HepG2 (cell line): ENCODE measurements at regions not wholly inside any gene's neighbourhood (a gene's known extent, or its start where the extent isn't known, plus 50 kb on each side); places are given as distances from the start of the nearest gene placed in this dataset.

Experiments used
- ATAC-seq: fragments of 200-7000 bp; cut with Tn5 transposase; 3 replicates; pipeline ENCODE4 v1.9.1; 2020; ENCODE audit warnings: mild to moderate bottlenecking, moderate library complexity
- BruUV-seq: library from RNA; stranded (reverse); fragments of 400-500 nt; replicated peaks from 2 replicates; lab custom pipeline; 2021; lab: Mats Ljungman, UMichigan
- CTCF ChIA-PET: fragments of 300-600 bp; formaldehyde crosslinking; extraction: SDS; loops from one replicate; lab custom pipeline; 2021; ENCODE audit warnings: low total read pairs, inconsistent platforms, low intra/inter-chr PET ratio; lab: Yijun Ruan, JAX
- POLR2A ChIA-PET: fragments of 350-600 bp; sonication (Branson Sonifier 250); formaldehyde crosslinking; loops from one replicate; lab custom pipeline; 2020; ENCODE audit warnings: antibody characterized with exemption, inconsistent platforms; lab: Yijun Ruan, JAX
- DNase-seq: peaks from one replicate; pipeline ENCODE4 v3.0.0-alpha.2; 2015; ENCODE audit warnings: low spot score
- FAIRE-seq: peaks from 3 replicates; lab custom pipeline; 2011; peaks lifted over from hg19 to GRCh38; lab: Jason Lieb, UNC
- H2AFZ ChIP-seq: one replicate; pipeline ENCODE4 v1.6.1; 2011; ENCODE audit warnings: low read length, inconsistent platforms
- H3K27ac ChIP-seq: fragments of 300-600 bp; 3 replicates; pipeline ENCODE4 v1.8.0; 2011; ENCODE audit warnings: mixed run types, mild to moderate bottlenecking, mixed read lengths, low read length, inconsistent platforms; ENCODE audit not compliant: insufficient read depth; ENCODE audit errors: extremely low read length
- H3K27me3 ChIP-seq, 2 experiments: fragments of 200-600 bp in 1 of 2; 2 replicates in 1 of 2; 3 replicates in 1 of 2; pipeline versions ENCODE4 v1.6.0 to v1.8.0; 2011; ENCODE audit warnings: low read length in 2 of 2, mild to moderate bottlenecking in 2 of 2, moderate library complexity in 2 of 2, inconsistent platforms in 1 of 2; ENCODE audit not compliant: insufficient read depth in 2 of 2, control insufficient read depth in 1 of 2
- H3K36me3 ChIP-seq, 2 experiments: fragments of 200-600 bp in 1 of 2; replicated peaks in 1 of 2; 2 replicates in 1 of 2; 3 replicates in 1 of 2; pipeline versions ENCODE4 v1.5.1 to v1.8.0; 2011; ENCODE audit warnings: low read length in 2 of 2, inconsistent platforms in 1 of 2; ENCODE audit not compliant: insufficient read depth in 2 of 2, control insufficient read depth in 1 of 2
- H3K4me1 ChIP-seq: 2 replicates; pipeline ENCODE4 v1.5.1; 2012; ENCODE audit warnings: low read length, inconsistent platforms; ENCODE audit not compliant: insufficient read depth
- H3K4me2 ChIP-seq: 2 replicates; pipeline ENCODE4 v1.6.0; 2011; ENCODE audit warnings: low read depth, low read length, inconsistent platforms
- H3K4me3 ChIP-seq, 3 experiments: fragments of 200-600 bp in 1 of 3; sonication (generic), shearing (Covaris generic) in 1 of 3; replicated peaks in 1 of 3; 2 replicates each; pipeline ENCODE4 v1.5.1; 2011 to 2016; ENCODE audit warnings: low read length in 3 of 3, inconsistent platforms in 2 of 3, low read depth in 2 of 3, mild to moderate bottlenecking in 2 of 3, control low read depth in 1 of 3, mixed read lengths in 1 of 3; ENCODE audit not compliant: insufficient read depth in 1 of 3
- H3K79me2 ChIP-seq: one replicate; pipeline ENCODE4 v1.6.1; 2011; ENCODE audit warnings: low read length, inconsistent platforms; ENCODE audit not compliant: insufficient read depth
- H3K9ac ChIP-seq: 2 replicates; pipeline ENCODE4 v1.6.0; 2011; ENCODE audit warnings: mild to moderate bottlenecking, low read depth, low read length, inconsistent platforms; ENCODE audit not compliant: insufficient read depth
- H3K9me3 ChIP-seq: 2 replicates; pipeline ENCODE4 v1.5.1; 2012; ENCODE audit warnings: mild to moderate bottlenecking, low read length
- H4K20me1 ChIP-seq: 2 replicates; pipeline ENCODE4 v1.6.0; 2011; ENCODE audit warnings: inconsistent platforms, mild to moderate bottlenecking, low read length, moderate library complexity; ENCODE audit not compliant: insufficient read depth
- CREB1 ChIP-seq, 2 experiments: fragments of 450-650 bp in 1 of 2; IDR thresholded peaks; 2 replicates each; pipeline ENCODE4 v1.6.1; 2016 to 2017; ENCODE audit warnings: control low read depth in 1 of 2, mild to moderate bottlenecking in 1 of 2, missing compliant biosample characterization in 1 of 2, missing genetic modification characterization in 1 of 2
- HHEX ChIP-seq: IDR thresholded peaks from 2 replicates; pipeline ENCODE4 v1.6.1; 2016; ENCODE audit warnings: control low read depth
- HNF4G ChIP-seq, 2 experiments: sonication (generic) in 1 of 2; formaldehyde crosslinking in 1 of 2; IDR thresholded peaks; 2 replicates each; pipeline versions ENCODE4 v1.4.0 to v1.6.1; 2011 to 2020; ENCODE audit warnings: borderline replicate concordance in 2 of 2, low read depth in 2 of 2, mild to moderate bottlenecking in 2 of 2, low read length in 1 of 2, missing genetic modification reagents in 1 of 2, moderate library complexity in 1 of 2
- KAT2B ChIP-seq: fragments of 150-350 bp; IDR thresholded peaks from 2 replicates; pipeline ENCODE4 v1.6.1; 2014; ENCODE audit warnings: low read depth, low read length, borderline replicate concordance
- KLF16 ChIP-seq, 2 experiments: sonication (generic) in 1 of 2; formaldehyde crosslinking in 1 of 2; IDR thresholded peaks; 2 replicates each; pipeline versions ENCODE4 v1.6.1 to v1.8.0; 2016 to 2023; ENCODE audit warnings: missing genetic modification reagents in 2 of 2, missing compliant biosample characterization in 1 of 2
- TOE1 ChIP-seq: sonication (generic); formaldehyde crosslinking; IDR thresholded peaks from 2 replicates; pipeline ENCODE4 v1.4.0; 2020; ENCODE audit warnings: mild to moderate bottlenecking, missing genetic modification reagents
- U2AF2 ChIP-seq: fragments of 200-400 bp; formaldehyde crosslinking; IDR thresholded peaks from 2 replicates; pipeline ENCODE4 v1.6.1; 2017; ENCODE audit warnings: low read depth, mild to moderate bottlenecking, low read length
- ZBTB39 ChIP-seq: sonication (generic); formaldehyde crosslinking; IDR thresholded peaks from 2 replicates; pipeline ENCODE4 v1.5.0; 2020; ENCODE audit warnings: missing genetic modification reagents
- WGBS: methylation state at CpG from one replicate; pipeline ENCODE4 v1.1.6; 2017; ENCODE audit warnings: low lambda C conversion rate; 5-methylcytosine and 5-hydroxymethylcytosine counted together
- in situ Hi-C: cut with HindIII; loops from 2 replicates; pipeline ENCODE4 v1.10.0; 2017; ENCODE audit warnings: low pct_unique_long_range_greater_than_20kb; ENCODE audit not compliant: extremely low pct_ligation_motif_present
- intact Hi-C: fragments of 100-400 bp; cut with micrococcal nuclease; formaldehyde crosslinking; loops from one replicate; pipeline ENCODE4 v1.10.0; 2022; ENCODE audit not compliant: unreplicated experiment
- TF ChIP-seq, protein P1 (sequence below): sonication (generic); formaldehyde crosslinking; IDR thresholded peaks from 2 replicates; pipeline ENCODE4 v1.4.0; 2020; ENCODE audit warnings: mild to moderate bottlenecking, missing genetic modification reagents
- TF ChIP-seq, protein P2 (sequence below): sonication (generic); formaldehyde crosslinking; IDR thresholded peaks from 2 replicates; pipeline ENCODE4 v1.4.0; 2020; ENCODE audit warnings: missing genetic modification reagents

- TF ChIP-seq U2AF2 = no peak
These were observed 257.2 kb upstream of the SYT4 start (continued) for GRCh38 chr18:43534511-43534910.

DNA sequence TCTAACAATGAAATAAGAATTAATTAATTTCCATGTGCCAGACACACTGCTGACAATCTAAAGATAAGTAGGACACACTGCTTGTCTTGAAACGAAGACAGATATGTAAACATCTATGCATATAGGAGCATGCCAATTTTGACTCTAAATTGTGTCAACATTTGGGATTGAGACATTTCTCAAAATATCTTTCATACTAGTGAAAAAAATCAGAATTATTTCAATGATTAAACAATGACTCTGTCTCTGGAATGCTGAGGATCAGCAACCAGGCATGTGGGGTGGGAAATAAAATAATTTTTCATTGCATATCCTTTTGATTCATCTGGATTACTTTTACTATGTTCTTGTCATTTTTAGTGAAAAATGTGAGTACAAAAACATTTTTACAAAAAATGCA is 262.6 kb upstream of the SYT4 start:
- Histone ChIP-seq H3K36me3 (no peaks in the 10 kb centered on the region), H3K4me2 (no peak overlapping the region), H3K9ac (no peak overlapping the region), H3K9me3 (peaks cover 5% of the 10 kb centered on the region; the same call in 1 of the 2 replicates), H3K27me3 (no peaks in the 10 kb centered on the region), H3K27ac (no peak overlapping the region), H4K20me1 (no peaks in the 10 kb centered on the region), H3K4me1 (no peaks in the 10 kb centered on the region), H3K79me2 (no peaks in the 10 kb centered on the region), H2AFZ (no peak overlapping the region), H3K4me3 (no peak overlapping the region)
- in situ Hi-C loops = no loop called here
- CTCF ChIA-PET = no interaction called here
- intact Hi-C loops = no loop called here
- no peak for DNase-seq
- FAIRE-seq = no peak
- no peak for TF ChIP-seq CREB1 (IDR thresholded peaks at IDR 0.05)
- no peak for TF ChIP-seq CREB1 (CRISPR knock-in tag; IDR thresholded peaks at IDR 0.05)
- POLR2A ChIA-PET = no interaction called here
- BruUV-seq = no TSS peak
- WGBS = 0% methylated on average over 1 of the region's 1 CpG
- ATAC-seq = no peak

DNA sequence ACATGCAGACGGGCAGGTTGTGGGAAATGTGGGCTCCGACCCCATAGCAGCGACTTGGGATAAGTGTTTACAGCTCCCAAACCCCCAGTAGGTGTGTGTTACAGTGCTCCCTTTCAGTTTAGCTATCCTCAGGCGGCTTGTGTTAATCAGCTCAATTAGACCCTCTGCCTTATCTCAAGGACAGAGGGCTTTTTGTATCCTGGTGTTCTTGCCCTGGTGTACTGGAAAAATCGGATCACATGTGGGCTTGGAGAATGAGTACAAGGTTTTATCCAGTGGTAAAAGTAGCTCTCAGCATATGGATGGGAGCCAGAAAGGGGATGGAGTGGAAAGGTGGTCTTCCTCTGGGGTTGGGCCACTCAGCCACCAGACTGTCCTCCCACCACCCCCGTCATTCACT is 264.7 kb upstream of the SYT4 start:
- ATAC-seq = no peak
- Histone ChIP-seq H2AFZ (no peak overlapping the region), H4K20me1 (no peaks in the 10 kb centered on the region), H3K36me3 (no peaks in the 10 kb centered on the region), H3K27ac (no peak overlapping the region), H3K9me3 (no peaks in the 10 kb centered on the region), H3K4me2 (no peak overlapping the region), H3K9ac (no peak overlapping the region), H3K4me1 (no peaks in the 10 kb centered on the region), H3K27me3 (no peaks in the 10 kb centered on the region), H3K4me3 (no peak overlapping the region), H3K79me2 (no peaks in the 10 kb centered on the region)
- BruUV-seq = no TSS peak
- POLR2A ChIA-PET = no interaction called here
- CTCF ChIA-PET = no interaction called here
- in situ Hi-C loops (no loop called here), intact Hi-C loops (no loop called here)
- FAIRE-seq = no peak
- 0% methylated on average over 6 of the region's 6 CpGs for WGBS
- no peak for DNase-seq
- TF ChIP-seq ZBTB39 (CRISPR knock-in tag) (no peak), HHEX (CRISPR knock-in tag) (no peak), KLF16 (CRISPR knock-in tag; IDR thresholded peaks at IDR 0.05) (no peak), TOE1 (CRISPR knock-in tag) (no peak), HNF4G (IDR thresholded peaks at IDR 0.05; ENCODE audit: borderline replicate concordance, low read depth, low read length) (no peak), HNF4G (CRISPR knock-in tag; IDR thresholded peaks at IDR 0.05; ENCODE audit: borderline replicate concordance, low read depth) (no peak), KAT2B (no peak)
- TF ChIP-seq, protein P1, sequence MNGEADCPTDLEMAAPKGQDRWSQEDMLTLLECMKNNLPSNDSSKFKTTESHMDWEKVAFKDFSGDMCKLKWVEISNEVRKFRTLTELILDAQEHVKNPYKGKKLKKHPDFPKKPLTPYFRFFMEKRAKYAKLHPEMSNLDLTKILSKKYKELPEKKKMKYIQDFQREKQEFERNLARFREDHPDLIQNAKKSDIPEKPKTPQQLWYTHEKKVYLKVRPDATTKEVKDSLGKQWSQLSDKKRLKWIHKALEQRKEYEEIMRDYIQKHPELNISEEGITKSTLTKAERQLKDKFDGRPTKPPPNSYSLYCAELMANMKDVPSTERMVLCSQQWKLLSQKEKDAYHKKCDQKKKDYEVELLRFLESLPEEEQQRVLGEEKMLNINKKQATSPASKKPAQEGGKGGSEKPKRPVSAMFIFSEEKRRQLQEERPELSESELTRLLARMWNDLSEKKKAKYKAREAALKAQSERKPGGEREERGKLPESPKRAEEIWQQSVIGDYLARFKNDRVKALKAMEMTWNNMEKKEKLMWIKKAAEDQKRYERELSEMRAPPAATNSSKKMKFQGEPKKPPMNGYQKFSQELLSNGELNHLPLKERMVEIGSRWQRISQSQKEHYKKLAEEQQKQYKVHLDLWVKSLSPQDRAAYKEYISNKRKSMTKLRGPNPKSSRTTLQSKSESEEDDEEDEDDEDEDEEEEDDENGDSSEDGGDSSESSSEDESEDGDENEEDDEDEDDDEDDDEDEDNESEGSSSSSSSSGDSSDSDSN (CRISPR knock-in tag) = no peak
- TF ChIP-seq, protein P2, sequence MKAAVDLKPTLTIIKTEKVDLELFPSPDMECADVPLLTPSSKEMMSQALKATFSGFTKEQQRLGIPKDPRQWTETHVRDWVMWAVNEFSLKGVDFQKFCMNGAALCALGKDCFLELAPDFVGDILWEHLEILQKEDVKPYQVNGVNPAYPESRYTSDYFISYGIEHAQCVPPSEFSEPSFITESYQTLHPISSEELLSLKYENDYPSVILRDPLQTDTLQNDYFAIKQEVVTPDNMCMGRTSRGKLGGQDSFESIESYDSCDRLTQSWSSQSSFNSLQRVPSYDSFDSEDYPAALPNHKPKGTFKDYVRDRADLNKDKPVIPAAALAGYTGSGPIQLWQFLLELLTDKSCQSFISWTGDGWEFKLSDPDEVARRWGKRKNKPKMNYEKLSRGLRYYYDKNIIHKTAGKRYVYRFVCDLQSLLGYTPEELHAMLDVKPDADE (CRISPR knock-in tag) = no peak
